ENCODE measurements at regions not wholly inside any gene's neighbourhood (a gene's known extent, or its start where the extent isn't known, plus 50 kb on each side); places are given as distances from the start of the nearest gene placed in this dataset.
"Not testable (repeated sequence)": the region's sequence is repeated elsewhere in the genome, so short reads cannot be mapped to it uniquely, and the experiment has no call there.

DNA sequence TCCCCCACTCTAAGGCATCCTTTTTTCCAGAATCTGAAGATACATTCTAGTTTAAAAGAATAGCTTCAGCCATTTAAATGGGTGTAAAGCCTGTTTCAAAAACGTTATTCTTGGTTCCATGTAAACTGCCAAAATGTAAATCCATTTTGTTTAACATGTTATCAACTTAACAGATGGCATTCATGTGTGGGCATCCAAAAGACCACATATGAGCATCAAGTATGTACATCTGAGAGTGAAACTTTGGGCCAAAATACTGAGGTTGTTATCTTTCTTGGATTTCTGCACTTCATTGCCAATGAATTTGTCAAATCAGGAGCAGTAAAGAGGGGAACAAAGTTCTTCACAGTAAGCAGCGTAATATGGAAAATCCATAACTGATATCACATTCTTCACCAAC is 395.4 kb downstream of the ZNF804A start:
- Histone ChIP-seq H3K27ac (ENCODE audit: low read depth, low read length) (no peak overlapping the region), H3K9me3 (ENCODE audit: insufficient read depth, low read depth, low read length) (no peaks in the 10 kb centered on the region), H3K36me3 (ENCODE audit: insufficient read depth, low read length) (no peaks in the 10 kb centered on the region), H3K4me3 (ENCODE audit: low read length) (no peak overlapping the region), H3K4me1 (ENCODE audit: insufficient read depth, low read length) (no peaks in the 10 kb centered on the region), H3K27me3 (ENCODE audit: insufficient read depth, low read length) (no peaks in the 10 kb centered on the region), H3K9ac (ENCODE audit: low read depth, low read length) (no peak overlapping the region)
- 71% methylated on average over 1 of the region's 2 CpGs for WGBS

DNA sequence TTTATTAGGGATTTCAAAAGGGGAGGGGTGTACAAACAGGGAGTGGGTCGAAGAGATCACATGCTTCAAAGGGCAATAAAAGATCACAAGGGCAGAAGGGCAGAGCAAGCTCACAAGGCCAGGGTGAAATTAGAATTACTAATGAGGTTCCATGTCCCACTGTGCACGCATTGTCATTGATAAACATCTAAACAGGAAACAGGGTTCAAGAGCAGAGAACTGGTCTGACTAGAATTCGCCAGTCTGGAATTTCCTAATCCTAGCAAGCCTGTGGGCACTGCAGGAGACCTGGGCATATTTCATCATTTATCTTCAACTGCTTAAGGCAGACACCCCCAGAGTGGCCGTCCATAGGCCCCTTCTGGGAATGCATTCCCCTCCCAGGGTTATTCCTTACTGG is 408.2 kb downstream of the ZNF804A start:
- peaks cover 19% of the 10 kb centered on the region for H3K9me3 ChIP-seq (ENCODE audit: insufficient read depth, low read depth, low read length)
- peak overlapping the region; percentile 76; the same call in 1 of the 2 replicates for H3K27ac ChIP-seq (ENCODE audit: low read depth, low read length)
- H3K9ac ChIP-seq (ENCODE audit: low read depth, low read length): no peak overlapping the region
- H3K36me3 ChIP-seq (ENCODE audit: insufficient read depth, low read length): no peaks in the 10 kb centered on the region
- no peak overlapping the region for H3K4me3 ChIP-seq (ENCODE audit: low read length)
- H3K27me3 ChIP-seq (ENCODE audit: insufficient read depth, low read length): no peaks in the 10 kb centered on the region
- 82% methylated on average over 4 of the region's 4 CpGs for WGBS
- H3K4me1 ChIP-seq (ENCODE audit: insufficient read depth, low read length): peaks cover 15% of the 10 kb centered on the region; the same call in 1 of the 2 replicates

DNA sequence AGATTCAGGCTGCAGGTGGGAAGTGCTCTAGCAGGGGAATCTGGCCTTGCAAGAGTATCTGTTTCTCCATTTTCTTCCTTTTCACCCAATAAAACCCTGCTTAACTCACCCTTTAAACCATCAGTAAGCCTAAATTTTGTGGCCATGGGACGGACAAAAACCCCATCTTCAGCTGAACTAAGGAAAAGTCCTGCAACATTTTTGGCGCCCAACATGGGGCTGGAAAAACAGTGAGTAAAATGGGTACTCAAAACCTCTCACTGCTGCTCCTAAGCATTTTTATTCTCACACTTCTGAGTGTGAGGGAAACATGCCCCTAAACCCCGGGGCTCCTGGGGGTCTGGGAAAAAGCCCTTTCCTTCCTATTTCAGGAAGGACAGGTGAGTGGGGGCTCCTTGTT is 414.3 kb downstream of the ZNF804A start:
- WGBS: 94% methylated on average over 3 of the region's 3 CpGs
- Histone ChIP-seq H3K27ac (ENCODE audit: low read depth, low read length) (no peak overlapping the region), H3K4me1 (ENCODE audit: insufficient read depth, low read length) (no peaks in the 10 kb centered on the region), H3K27me3 (ENCODE audit: insufficient read depth, low read length) (no peaks in the 10 kb centered on the region), H3K4me3 (ENCODE audit: low read length) (no peak overlapping the region), H3K36me3 (ENCODE audit: insufficient read depth, low read length) (no peaks in the 10 kb centered on the region), H3K9me3 (ENCODE audit: insufficient read depth, low read depth, low read length) (peaks cover 37% of the 10 kb centered on the region), H3K9ac (ENCODE audit: low read depth, low read length) (no peak overlapping the region)

DNA sequence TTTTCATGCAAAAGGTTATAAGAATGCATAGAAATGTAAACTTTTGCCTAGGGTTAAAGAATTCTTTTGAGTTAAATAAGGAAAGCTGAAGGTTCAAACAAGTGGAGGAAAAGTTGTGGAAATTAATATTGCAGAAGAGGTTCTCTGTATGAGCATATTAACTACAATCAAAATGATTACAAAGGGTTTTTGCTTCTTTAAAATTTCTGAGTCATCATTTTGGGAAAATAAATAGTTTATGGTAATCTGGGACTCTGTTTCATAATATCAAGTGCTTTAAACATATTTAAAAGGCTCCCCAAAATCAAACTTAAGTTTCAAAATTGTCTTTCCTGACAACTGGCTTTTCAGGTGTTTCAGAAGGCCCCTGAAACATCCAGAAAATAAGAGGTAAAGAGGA is 415.7 kb downstream of the ZNF804A start:
- Histone ChIP-seq H3K36me3 (ENCODE audit: insufficient read depth, low read length) (no peaks in the 10 kb centered on the region), H3K27me3 (ENCODE audit: insufficient read depth, low read length) (no peaks in the 10 kb centered on the region), H3K9ac (ENCODE audit: low read depth, low read length) (no peak overlapping the region), H3K9me3 (ENCODE audit: insufficient read depth, low read depth, low read length) (peaks cover 37% of the 10 kb centered on the region), H3K4me1 (ENCODE audit: insufficient read depth, low read length) (no peaks in the 10 kb centered on the region), H3K27ac (ENCODE audit: low read depth, low read length) (no peak overlapping the region), H3K4me3 (ENCODE audit: low read length) (no peak overlapping the region)

DNA sequence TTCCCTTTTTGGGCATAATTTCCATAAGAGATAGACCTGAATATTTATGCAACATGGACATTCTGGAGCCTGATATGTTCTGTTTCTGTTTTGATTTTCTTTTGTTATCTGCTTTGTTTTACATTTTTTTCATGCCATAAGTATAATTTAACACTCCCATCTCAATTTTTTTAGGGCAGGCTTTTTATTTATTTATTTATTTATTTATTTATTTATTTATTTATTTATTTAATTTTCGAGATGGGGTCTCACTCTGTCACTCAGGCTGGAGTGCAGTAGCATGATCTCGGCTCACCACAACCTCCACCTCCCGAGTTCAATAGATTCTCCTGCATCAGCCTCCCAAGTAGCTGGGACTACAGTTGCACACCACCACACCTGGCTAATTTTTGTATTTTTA is 427.6 kb downstream of the ZNF804A start:
- not testable (repeated sequence) for H3K9me3 ChIP-seq (ENCODE audit: insufficient read depth, low read depth, low read length); H3K4me3 ChIP-seq (ENCODE audit: low read length); H3K9ac ChIP-seq (ENCODE audit: low read depth, low read length); H3K27ac ChIP-seq (ENCODE audit: low read depth, low read length); H3K4me1 ChIP-seq (ENCODE audit: insufficient read depth, low read length); H3K27me3 ChIP-seq (ENCODE audit: insufficient read depth, low read length); H3K36me3 ChIP-seq (ENCODE audit: insufficient read depth, low read length)
- 93% methylated on average over 3 of the region's 3 CpGs for WGBS

DNA sequence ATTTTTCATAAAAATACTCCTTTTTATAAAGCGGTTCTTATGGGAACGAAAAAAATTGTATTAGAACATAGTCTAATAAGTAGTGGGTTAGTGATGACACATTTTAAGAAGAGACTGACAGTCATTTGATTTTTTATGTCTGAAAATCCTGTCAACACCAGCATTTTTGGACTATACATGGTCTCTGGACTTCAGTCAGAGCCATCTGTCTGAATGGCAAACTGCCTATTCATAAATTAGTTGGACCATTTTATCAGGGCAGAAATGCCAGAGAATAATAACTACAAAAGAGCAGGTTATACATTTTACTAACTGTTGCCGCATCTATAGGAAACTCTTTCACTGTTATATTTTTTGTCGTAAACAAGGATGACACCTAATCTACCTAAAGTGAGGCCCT is 437.6 kb downstream of the ZNF804A start:
- Histone ChIP-seq H3K4me3 (ENCODE audit: low read length) (no peak overlapping the region), H3K9ac (ENCODE audit: low read depth, low read length) (no peak overlapping the region), H3K27me3 (ENCODE audit: insufficient read depth, low read length) (no peaks in the 10 kb centered on the region), H3K36me3 (ENCODE audit: insufficient read depth, low read length) (no peaks in the 10 kb centered on the region), H3K9me3 (ENCODE audit: insufficient read depth, low read depth, low read length) (peaks cover 4% of the 10 kb centered on the region; the same call in 1 of the 2 replicates), H3K4me1 (ENCODE audit: insufficient read depth, low read length) (no peaks in the 10 kb centered on the region), H3K27ac (ENCODE audit: low read depth, low read length) (no peak overlapping the region)
- WGBS: 100% methylated on average over 4 of the region's 4 CpGs

DNA sequence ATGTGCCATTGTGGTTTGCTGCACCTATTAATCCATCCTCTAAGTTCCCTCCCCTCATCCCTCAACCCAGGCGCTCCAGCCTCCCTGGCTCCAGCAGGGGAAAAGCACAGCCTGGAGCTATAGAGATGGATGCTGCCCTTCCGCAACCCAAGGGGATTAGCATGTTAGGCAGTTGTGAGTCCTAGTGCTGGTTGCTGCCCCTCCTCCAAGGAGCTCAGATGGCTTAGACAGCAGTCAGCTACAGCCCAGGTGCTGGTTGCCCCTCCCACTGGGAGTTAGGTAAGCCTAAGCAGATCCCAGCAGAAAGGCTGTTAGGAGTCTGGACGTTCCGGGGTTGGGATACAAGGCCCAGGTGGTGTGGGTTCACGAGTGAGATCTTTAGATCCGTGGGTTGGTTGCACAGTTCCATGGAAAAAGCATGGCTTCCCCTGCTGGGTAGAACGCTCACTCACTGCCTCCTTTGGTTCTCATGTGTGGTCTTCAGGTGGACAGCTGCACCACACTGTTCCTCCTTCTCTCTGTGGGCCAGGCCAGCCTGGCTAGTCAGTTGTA is 446.1 kb downstream of the ZNF804A start:
- Histone ChIP-seq H3K27me3 (ENCODE audit: insufficient read depth, low read length) (no peaks in the 10 kb centered on the region), H3K9ac (ENCODE audit: low read depth, low read length) (no peak overlapping the region), H3K27ac (ENCODE audit: low read depth, low read length) (no peak overlapping the region), H3K36me3 (ENCODE audit: insufficient read depth, low read length) (no peaks in the 10 kb centered on the region), H3K4me1 (ENCODE audit: insufficient read depth, low read length) (no peaks in the 10 kb centered on the region), H3K9me3 (ENCODE audit: insufficient read depth, low read depth, low read length) (peaks cover 9% of the 10 kb centered on the region), H3K4me3 (ENCODE audit: low read length) (no peak overlapping the region)
- 93% methylated on average over 7 of the region's 7 CpGs for WGBS

DNA sequence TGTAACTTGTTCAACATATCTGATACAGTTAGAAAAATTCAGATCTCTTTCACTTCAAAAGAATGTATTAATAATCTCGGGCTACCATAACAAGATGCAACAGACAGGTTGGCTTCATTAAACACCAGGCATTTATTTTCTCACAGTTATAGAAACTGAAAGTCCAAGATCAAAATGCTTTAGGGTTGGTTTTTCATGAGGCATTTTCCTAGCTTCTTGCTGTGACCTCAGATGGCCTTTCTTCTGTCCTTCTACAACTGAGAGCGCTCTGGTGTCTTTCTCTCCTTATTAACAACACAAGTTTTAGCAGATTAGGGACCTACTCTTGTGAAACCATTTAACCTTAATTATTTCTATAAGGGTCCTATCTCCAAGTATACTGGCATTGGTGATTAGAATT is 452.5 kb downstream of the ZNF804A start:
- Histone ChIP-seq H3K9ac (ENCODE audit: low read depth, low read length) (no peak overlapping the region), H3K9me3 (ENCODE audit: insufficient read depth, low read depth, low read length) (no peaks in the 10 kb centered on the region), H3K36me3 (ENCODE audit: insufficient read depth, low read length) (no peaks in the 10 kb centered on the region), H3K27me3 (ENCODE audit: insufficient read depth, low read length) (no peaks in the 10 kb centered on the region), H3K4me3 (ENCODE audit: low read length) (no peak overlapping the region), H3K27ac (ENCODE audit: low read depth, low read length) (no peak overlapping the region), H3K4me1 (ENCODE audit: insufficient read depth, low read length) (no peaks in the 10 kb centered on the region)
- WGBS: 95% methylated on average over 2 of the region's 2 CpGs

DNA sequence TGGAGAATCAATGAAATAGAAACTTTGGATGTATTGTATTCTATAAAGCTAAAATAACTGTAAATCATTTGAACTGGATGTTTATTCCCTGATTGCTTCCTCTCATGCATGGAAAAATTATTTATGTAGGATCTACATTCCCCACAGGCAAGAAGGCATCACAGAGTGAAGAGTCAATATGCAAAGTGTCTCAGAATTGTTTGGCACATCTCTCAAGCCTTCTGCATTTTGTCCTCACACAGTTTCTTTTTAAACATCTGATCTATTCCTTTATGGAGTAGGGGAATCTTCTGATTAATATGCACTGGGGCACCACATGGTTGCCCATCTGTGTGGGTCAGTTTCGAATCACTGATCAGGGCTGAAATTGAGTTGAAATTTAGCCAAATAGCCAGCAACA is 465.4 kb downstream of the ZNF804A start:
- H3K27ac ChIP-seq (ENCODE audit: low read depth, low read length): no peak overlapping the region
- H3K27me3 ChIP-seq (ENCODE audit: insufficient read depth, low read length): no peaks in the 10 kb centered on the region
- no peaks in the 10 kb centered on the region for H3K9me3 ChIP-seq (ENCODE audit: insufficient read depth, low read depth, low read length)
- no peak overlapping the region for H3K4me3 ChIP-seq (ENCODE audit: low read length)
- H3K36me3 ChIP-seq (ENCODE audit: insufficient read depth, low read length): no peaks in the 10 kb centered on the region
- 91% methylated on average over 1 of the region's 1 CpG for WGBS
- no peaks in the 10 kb centered on the region for H3K4me1 ChIP-seq (ENCODE audit: insufficient read depth, low read length)
- H3K9ac ChIP-seq (ENCODE audit: low read depth, low read length): no peak overlapping the region

DNA sequence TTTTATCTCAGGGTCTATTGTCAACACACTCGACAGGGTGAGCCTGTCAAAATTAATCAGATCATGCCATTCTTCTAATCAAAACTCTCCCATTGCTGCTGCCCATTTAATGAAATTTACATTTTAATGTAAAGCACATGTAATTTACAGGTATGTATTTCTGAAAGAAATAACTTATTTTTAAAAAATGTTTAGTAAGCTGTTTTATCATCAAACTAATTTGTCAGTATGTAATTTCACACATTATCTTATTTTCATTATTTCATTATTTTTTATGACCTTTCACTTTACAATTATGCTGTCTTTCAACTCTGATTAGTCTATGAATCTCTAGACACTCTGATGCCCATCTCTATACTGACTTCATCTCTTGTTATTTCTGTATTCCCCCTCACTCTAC is 467.8 kb downstream of the ZNF804A start:
- no peaks in the 10 kb centered on the region for H3K36me3 ChIP-seq (ENCODE audit: insufficient read depth, low read length)
- no peaks in the 10 kb centered on the region for H3K4me1 ChIP-seq (ENCODE audit: insufficient read depth, low read length)
- H3K9ac ChIP-seq (ENCODE audit: low read depth, low read length): no peak overlapping the region
- H3K9me3 ChIP-seq (ENCODE audit: insufficient read depth, low read depth, low read length): no peaks in the 10 kb centered on the region
- 90% methylated on average over 1 of the region's 1 CpG for WGBS
- H3K27ac ChIP-seq (ENCODE audit: low read depth, low read length): no peak overlapping the region
- H3K27me3 ChIP-seq (ENCODE audit: insufficient read depth, low read length): no peaks in the 10 kb centered on the region
- H3K4me3 ChIP-seq (ENCODE audit: low read length): no peak overlapping the region

DNA sequence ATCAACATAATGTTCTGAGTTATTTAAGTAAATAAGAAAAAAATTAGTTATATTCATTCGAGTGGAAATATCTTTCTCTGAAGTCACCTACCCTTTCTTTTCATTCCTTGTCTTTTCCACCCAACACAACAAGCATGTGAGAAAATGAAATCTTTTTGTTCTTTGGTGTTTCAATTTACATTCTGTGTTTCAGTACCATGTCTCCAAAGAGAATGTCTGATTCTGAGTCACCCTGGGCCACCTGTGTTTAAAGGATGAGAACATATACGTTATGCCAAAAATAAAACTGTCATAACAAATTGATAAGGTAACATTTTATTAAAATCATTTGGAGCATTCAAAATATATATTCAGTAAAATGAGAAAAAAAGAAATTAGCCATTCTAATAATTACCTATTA is 470.8 kb downstream of the ZNF804A start:
- no peak overlapping the region for H3K27ac ChIP-seq (ENCODE audit: low read depth, low read length)
- H3K4me1 ChIP-seq (ENCODE audit: insufficient read depth, low read length): no peaks in the 10 kb centered on the region
- no peak overlapping the region for H3K9ac ChIP-seq (ENCODE audit: low read depth, low read length)
- H3K27me3 ChIP-seq (ENCODE audit: insufficient read depth, low read length): no peaks in the 10 kb centered on the region
- no peaks in the 10 kb centered on the region for H3K36me3 ChIP-seq (ENCODE audit: insufficient read depth, low read length)
- WGBS: no CpG with 5 or more reads among the region's 2 CpGs
- no peaks in the 10 kb centered on the region for H3K9me3 ChIP-seq (ENCODE audit: insufficient read depth, low read depth, low read length)
- no peak overlapping the region for H3K4me3 ChIP-seq (ENCODE audit: low read length)

DNA sequence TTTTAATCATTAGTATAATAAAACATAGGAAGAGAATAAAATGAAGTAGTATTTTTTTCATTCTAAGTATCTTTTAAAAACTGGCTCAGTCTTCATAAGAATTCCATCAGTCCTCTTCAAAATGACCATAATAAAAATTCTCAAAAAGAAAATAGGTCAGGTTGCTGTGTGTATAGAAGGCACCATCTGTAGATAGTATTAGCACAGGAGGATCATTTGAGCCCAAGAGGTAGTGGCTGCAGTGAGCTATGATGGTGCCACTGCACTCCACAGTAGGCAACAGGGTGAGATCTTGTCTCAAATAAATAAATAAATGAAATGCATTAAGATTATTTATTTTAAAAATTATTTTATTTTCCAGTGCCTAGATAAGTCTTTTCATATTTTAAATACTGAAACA is 475.8 kb downstream of the ZNF804A start:
- H3K36me3 ChIP-seq (ENCODE audit: insufficient read depth, low read length): no peaks in the 10 kb centered on the region
- no peak overlapping the region for H3K27ac ChIP-seq (ENCODE audit: low read depth, low read length)
- H3K4me3 ChIP-seq (ENCODE audit: low read length): no peak overlapping the region
- H3K9me3 ChIP-seq (ENCODE audit: insufficient read depth, low read depth, low read length): no peaks in the 10 kb centered on the region
- no peaks in the 10 kb centered on the region for H3K27me3 ChIP-seq (ENCODE audit: insufficient read depth, low read length)
- H3K9ac ChIP-seq (ENCODE audit: low read depth, low read length): no peak overlapping the region
- no peaks in the 10 kb centered on the region for H3K4me1 ChIP-seq (ENCODE audit: insufficient read depth, low read length)
